Posterior cingulate gyrus (tissue), 11 donors: ENCODE measurements at regions not wholly inside any gene's neighbourhood (a gene's known extent, or its start where the extent isn't known, plus 50 kb on each side); places are given as distances from the start of the nearest gene placed in this dataset.
"Not testable (repeated sequence)": the region's sequence is repeated elsewhere in the genome, so short reads cannot be mapped to it uniquely, and the experiment has no call there.

ENCODE experiments used
- DNase-seq, 10 donors: peaks; one replicate each; pipeline versions ENCODE4 v3.0.0 to v3.0.0-alpha.2; 2020 to 2021; ENCODE audit warnings: mixed read lengths in 3 of 10
- intact Hi-C: fragments of 100-400 bp; cut with DNase I; formaldehyde crosslinking; loops from one replicate; pipeline ENCODE4 v1.15.1; 2023

GRCh38 chr1:157460381-157460780 lies 91.9 kb downstream of the FCRL5 start:
- intact Hi-C loops: no loop called here
- no peak for DNase-seq

DNA sequence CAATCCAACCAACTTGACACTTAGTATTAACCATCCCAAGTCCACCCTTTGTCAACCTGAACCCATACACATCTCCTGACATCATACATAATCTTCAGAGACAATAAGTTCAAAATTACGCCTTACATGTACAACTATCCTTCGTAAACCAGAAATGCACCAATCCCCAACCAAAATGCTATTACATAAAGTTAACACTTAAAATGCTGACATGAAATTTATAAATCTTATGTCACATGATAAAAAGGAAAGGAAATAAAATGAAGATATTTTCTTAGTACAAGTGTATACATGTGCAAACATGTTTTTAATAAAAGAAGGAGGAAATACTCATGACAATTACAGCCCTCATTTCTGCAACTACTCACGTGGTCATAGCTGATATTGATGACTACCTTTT lies 95.0 kb downstream of the FCRL5 start:
- no peak for DNase-seq
- intact Hi-C loops: no loop called here

GRCh38 chr1:157455318-157455717 lies 97.0 kb downstream of the FCRL5 start:
- intact Hi-C loops: no loop called here

GRCh38 chr1:157450106-157450505 lies 102.2 kb downstream of the FCRL5 start:
- intact Hi-C loops: no loop called here
- no peak for DNase-seq

More at GRCh38 chr1:157455318-157455717, 97.0 kb downstream of the FCRL5 start:
- no peak for DNase-seq

DNA sequence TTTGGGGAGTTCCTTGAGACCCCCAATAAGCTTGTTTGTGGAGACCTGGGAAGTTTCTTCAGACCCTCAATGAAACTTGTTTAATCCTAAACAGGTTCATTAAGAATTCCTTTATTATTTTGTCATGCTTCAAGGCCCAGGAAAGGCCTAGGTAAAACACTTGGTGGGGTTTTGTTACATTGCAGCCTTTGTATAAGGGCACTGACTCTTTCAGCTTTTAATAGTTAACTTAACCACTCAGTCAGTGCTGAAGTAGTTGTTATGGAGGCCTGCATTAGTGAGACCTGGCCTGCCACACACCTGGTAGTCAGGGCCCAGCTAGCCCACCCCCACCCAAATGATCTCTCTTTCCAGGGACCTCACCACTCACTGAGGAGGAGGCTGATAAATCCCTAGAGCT lies 103.7 kb downstream of the FCRL5 start:
- intact Hi-C loops: no loop called here
- DNase-seq: no peak

DNA sequence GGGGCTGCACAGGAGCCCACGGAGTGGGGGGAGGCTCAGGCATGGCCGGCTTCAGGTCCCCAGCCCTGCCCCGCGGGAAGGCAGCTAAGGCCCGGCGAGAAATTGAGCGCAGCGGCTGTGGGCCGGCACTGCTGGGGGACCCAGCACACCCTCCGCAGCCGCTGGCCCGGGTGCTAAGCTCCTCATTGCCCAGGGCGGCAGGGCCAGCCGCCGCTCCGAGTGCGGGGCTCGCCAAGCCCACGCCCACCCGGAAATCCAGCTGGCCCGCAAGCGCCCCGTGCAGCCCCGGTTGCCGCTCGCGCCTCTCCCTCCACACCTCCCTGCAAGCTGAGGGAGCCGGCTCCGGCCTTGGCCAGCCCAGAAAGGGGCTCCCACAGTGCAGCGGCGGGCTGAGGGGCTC lies 106.0 kb downstream of the FCRL5 start:
- intact Hi-C loops, DNase-seq: not testable (repeated sequence)

GRCh38 chr1:157445616-157446140 lies 106.6 kb downstream of the FCRL5 start:
- DNase-seq, intact Hi-C loops: not testable (repeated sequence)

DNA sequence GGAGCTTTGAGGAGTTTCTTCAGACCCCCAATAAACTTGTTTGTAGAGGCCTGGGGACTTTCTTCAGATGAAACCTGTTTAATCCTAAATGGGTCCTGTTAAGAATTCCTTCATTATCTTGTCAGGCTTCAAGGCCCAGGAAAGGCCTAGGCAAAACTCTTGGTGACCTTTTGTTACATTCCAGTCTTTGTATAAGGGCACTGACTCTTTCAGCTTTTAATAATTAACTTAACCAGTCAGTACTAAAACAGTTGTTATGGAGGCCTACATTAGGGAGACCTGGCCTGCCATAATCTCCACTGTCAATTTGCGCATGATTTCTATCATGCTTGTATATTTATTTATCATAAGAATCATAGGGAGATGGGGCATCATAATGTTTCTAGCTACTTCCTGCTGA lies 110.2 kb downstream of the FCRL5 start:
- intact Hi-C loops: no loop called here
- no peak for DNase-seq

DNA sequence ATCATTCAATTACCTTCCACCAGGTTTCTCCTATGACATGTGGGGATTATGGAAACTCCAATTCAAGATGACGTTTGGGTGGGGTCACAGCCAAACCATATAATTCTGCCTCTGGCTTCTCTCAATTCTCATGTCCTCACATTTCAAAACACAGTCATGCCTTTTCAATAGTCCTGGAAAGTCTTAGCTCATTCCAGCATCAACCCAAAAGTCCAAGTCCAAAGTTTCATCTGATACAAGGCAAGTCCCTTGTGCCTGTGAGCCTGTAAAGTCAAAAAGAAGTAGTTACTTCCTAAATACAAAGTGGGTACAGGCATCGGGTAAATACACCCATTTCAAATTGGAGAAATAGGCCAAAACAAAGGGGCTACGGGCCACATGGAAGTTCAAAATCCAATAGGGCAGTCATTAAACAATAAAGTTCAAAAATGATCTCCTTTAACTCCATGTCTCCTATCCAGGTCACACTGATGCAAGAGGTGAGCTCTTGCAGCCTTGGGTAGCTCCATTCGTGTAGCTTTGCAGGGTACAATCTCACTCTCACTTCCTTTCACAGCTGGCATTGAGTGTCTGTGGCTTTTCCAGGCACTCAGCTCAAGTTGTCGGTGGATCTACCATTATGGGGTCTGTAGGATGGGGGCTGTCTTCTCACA lies 112.9 kb downstream of the FCRL5 start:
- DNase-seq: no peak
- intact Hi-C loops: no loop called here

- intact Hi-C loops: no loop called here
- no peak for DNase-seq
Measured at GRCh38 chr1:157438613-157439012, 113.7 kb downstream of the FCRL5 start.

DNA sequence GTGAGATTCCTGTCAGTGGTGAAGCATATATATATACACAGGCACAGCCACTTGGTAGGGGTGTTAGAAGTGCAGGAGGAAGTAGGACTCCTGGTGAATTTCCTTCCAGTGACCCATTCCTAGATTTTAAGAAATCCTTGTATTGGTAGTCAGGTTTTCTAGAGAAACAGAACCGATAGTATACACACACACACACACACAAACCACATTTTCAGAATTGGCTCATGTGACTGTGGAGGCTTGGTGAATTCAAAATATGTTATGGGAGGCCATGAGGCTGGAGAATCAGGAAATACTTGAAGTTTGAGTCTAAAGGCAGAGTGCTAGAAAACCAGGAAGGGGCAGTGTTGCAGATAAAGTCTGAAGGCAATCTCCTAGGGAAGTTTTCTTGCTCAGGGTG lies 114.2 kb downstream of the FCRL5 start:
- intact Hi-C loops: no loop called here
- no peak for DNase-seq

GRCh38 chr1:157437296-157437695 lies 115.0 kb downstream of the FCRL5 start:
- DNase-seq: no peak
- intact Hi-C loops: no loop called here

- DNase-seq: no peak
- intact Hi-C loops: no loop called here
Measured at GRCh38 chr1:157431751-157432150, 120.6 kb downstream of the FCRL5 start.

DNA sequence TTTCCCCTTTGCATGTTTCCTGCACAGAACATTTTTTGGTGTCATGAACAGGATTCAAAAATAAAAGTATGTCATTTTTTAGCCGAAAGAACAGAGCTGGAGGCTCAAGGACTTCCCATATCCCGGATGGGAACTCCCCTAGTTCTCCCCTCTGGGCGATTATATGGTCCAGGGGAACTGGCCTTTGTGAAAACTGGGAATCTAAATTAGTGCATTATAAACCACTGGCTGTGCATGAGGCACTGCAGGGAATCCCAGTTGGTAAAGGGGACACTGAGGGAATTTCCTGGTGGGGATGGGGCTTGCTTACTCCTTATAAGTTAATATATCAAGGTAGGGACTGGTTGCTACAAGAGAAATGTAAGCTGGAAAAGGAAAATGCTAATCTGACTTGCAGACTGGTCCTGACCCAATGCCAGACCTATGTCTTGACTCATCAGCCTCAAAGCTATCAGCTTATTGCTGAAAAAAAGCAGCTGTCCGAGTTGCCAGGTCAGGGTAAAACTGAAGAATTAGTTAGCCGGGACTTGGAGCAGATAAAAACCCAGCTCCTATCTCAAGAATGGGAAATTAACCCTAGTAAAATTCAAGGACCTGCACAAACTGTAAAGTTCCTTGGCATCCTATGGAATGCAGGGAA lies 122.6 kb downstream of the FCRL5 start:
- intact Hi-C loops: no loop called here
- DNase-seq: no peak

- intact Hi-C loops, DNase-seq: not testable (repeated sequence)
Measured at GRCh38 chr1:157423764-157424163, 128.6 kb downstream of the FCRL5 start.

DNA sequence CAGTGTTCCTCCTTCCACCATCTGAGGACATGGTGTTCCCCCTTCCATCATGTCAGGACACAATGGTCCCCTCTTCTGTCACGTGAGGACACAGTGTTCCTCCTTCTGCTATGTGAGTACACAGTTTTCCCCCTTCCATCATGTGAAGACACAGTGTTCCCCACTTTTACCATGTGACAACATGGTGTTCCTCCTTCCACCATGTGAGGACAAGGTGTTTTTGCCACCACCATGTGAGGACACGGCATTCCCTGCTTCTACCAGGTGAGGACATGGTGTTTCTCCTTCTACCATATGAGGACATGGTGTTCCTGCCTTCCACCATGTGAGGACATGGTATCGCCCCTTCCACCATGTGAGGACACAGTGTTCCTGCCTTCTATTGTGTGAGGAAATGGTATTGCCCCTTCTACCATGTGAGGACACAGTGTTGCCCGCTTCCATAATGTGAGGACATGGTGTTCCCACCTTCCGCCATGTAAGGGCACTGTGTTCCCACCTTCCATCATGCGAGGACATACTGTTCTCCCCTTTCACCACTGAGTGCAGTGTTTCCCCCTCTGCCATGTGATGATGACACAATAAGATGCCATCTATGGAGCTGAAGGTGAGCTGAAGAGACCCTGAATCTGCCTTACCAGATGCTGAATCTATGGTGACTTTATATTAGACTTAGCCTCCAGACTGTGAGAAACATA lies 132.3 kb downstream of the FCRL5 start:
- intact Hi-C loops: no loop called here
- no peak for DNase-seq

DNA sequence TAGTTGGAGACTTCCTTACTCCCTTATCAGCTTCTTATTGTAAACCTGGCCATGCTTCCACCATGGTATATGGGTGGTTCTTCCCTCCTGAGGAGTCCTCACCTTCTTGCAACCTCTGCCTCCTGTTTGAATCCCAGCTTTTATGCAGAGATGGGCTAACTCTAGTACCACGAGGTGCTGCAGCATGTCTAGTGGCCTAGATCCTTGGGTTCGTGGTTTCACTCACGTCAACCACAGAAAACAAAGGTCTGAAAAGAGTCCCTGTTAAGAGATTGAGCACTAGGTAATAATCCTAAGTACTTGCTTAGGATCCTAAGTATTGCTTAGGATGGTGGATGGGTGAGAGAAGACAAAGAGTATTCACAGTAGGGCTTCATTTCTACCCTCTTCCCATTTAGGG lies 133.7 kb downstream of the FCRL5 start:
- intact Hi-C loops: no loop called here
- no peak for DNase-seq

GRCh38 chr1:157418231-157418630 lies 134.1 kb downstream of the FCRL5 start:
- DNase-seq: no peak
- intact Hi-C loops: no loop called here

DNA sequence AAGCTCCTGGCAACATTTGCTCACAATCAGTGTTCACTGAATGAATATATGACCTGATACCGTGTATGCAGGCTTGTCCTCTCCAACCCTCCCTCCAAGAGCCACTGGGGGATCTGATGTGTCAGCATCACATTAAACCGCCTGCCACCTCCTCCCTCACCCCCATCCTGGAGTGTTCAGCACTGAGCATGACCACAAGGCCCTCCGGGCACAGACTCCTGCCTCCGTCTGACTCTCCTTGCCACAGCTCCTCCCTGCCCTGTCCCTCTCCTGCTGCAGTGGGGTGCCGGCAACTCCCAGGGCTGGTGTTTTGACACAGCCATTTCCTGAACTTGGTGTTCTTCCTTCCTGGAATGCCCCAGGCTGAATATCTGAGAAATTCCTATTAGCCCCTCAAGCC lies 136.7 kb downstream of the FCRL5 start:
- no peak for DNase-seq
- intact Hi-C loops: no loop called here

DNA sequence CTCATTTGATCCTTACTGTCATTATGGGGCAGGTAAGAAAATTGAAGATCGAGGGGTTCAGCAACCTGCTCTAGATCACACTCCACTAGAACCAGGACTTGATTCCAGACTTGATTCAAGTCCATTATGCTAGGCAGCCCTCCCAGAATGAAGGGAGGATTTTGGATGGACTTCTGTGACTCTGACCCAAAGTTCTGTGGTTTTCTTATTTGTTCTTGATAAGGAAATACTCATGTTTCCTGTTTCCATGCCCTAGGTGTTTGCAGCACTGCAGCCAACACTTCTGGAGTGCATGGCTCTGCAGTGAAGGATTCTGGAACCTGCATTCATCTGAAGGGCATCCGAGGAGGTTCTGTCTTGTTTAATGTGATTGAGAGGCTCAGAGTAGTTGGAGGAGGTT lies 140.0 kb downstream of the FCRL5 start:
- DNase-seq: no peak
- intact Hi-C loops: no loop called here

- DNase-seq: no peak
- intact Hi-C loops: no loop called here
Measured at GRCh38 chr1:157411769-157412168, 140.5 kb downstream of the FCRL5 start.

DNA sequence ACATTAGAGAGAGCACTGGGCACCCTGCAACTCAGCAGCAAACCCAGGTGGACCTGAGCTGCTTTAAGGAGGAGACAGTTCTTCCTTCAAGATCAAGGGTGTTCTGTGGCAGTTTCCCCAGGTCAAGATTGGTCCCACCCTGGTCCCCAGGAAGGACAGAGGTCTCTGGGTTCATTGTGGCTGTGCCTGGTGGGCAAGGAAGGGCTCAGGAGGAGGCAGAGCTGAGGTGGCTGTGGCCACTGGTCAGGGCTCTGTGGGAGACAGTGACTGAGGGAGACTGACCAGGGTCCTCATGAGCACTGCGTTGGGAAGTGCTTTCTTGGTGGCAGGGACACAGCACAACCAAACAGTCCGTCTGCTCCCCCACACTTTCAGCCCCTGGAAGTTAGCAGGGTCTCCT lies 141.3 kb downstream of the FCRL5 start:
- intact Hi-C loops: no loop called here
- DNase-seq: no peak
